NCI-H128 (cell line): ENCODE measurements at regions not wholly inside any gene's neighbourhood (a gene's known extent, or its start where the extent isn't known, plus 50 kb on each side); places are given as distances from the start of the nearest gene placed in this dataset.

ENCODE experiments used
- DNase-seq: peaks from one replicate; lab custom pipeline; 2025; ENCODE audit not compliant: unreplicated experiment; lab: John Stamatoyannopoulos, UW

- DNase-seq: no peak
Measured at GRCh38 chr13:67318398-67318797, 88.3 kb upstream of the PCDH9 start.

DNA sequence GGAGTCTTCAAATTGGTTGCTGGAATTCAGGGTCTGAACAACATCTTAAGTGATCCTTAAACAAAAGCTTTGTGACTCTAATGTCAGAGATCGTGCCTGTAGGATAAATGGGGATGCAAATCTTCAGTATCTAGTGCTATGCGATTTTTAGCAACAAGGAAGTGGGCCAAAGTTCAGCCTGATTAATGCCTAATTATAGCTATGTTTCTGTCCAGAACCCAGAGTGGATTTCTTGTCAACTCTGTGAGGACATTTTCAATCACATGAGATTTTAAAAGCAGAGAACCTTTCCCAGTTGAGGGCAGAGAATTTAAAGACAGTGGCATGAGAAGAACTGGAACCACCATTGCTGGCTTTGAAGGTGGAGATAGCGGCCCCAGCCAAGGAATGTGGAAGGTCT is 84.3 kb upstream of the PCDH9 start:
- no peak for DNase-seq

- no peak for DNase-seq
Measured at GRCh38 chr13:67308004-67308772, 78.1 kb upstream of the PCDH9 start.

DNA sequence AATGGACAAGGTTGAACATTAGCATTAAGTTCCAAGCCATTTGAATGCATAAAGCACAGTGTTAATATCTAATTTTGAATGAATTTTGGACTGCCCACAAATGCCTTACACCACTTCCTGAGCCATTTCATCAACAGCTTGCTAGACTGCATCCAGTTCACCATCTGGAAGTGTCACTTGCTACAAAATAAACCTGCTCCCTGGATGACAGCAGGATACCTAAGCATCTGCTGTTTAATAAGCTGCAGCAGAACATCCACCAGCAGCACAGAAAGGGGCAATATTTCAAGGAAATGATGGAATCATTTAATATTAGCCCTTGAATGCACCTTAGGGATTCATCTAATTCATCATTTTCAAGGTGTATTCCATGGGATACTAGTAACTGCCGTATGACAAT is 76.6 kb upstream of the PCDH9 start:
- DNase-seq: no peak

- no peak for DNase-seq
Measured at GRCh38 chr13:67303661-67304333, 73.7 kb upstream of the PCDH9 start.

DNA sequence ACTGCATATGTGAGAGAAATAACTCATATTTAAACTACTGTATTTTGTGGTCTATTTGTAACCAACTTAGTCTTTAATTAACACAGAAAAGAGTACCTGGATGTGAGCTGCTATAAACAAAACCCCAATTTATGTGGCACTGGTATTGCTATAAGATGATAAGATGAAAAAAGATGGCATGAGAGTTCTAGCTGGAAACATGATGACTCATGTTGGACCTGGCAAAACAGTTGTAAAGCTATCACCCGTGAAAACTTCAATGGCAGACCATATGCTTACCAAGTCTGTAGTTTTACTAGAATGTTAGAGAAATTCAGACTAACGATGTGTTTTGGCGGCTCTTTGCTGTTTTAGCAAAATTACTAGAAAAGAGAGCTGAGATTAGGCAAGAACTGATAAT is 69.6 kb upstream of the PCDH9 start:
- DNase-seq: no peak

DNA sequence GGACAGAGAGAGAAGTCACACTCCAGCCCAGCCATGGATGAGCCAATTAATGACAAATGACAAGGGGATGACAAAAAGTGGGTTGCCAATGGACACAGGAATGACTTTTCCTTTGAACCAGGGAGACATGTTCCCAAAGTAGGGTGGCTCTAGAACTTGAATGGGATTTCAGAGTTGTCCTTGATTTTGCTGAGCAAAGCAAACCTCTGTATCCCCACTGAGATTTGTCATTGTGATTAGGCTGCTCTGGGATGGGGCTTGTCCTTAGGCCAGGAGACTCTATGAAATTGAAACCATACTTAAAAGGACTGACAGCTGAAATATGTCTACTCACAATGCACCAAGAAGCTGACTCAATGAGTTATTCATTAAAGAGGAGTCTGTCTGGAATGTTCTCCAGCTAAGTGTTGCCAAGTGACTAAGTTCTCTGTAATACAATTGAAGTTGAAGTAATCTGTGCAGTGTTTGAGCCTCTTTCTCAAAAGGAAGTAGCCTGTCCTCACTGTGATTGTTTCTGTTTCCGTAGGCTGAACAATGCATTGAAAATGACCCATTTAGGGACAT is 69.0 kb upstream of the PCDH9 start:
- no peak for DNase-seq

DNA sequence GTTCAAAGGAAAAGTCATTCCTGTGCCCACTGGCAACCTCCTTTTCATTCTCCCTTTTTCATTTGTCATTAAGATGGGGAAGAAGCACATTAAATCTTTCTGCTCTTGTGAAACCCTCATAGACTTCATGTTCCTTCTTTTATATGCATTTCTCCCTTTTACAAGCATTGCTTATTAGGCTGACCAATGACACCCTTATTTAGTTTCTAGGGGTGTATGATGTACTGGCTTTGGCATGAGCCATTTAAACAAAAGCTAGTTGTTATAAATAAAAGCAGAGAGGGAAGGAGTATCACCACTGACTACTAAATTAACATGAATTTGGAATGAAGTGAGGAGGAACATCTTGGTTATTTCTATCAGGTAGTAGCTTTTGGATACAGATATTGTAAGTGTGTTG is 68.2 kb upstream of the PCDH9 start:
- no peak for DNase-seq

GRCh38 chr13:67296511-67296910 is 66.4 kb upstream of the PCDH9 start:
- no peak for DNase-seq

DNA sequence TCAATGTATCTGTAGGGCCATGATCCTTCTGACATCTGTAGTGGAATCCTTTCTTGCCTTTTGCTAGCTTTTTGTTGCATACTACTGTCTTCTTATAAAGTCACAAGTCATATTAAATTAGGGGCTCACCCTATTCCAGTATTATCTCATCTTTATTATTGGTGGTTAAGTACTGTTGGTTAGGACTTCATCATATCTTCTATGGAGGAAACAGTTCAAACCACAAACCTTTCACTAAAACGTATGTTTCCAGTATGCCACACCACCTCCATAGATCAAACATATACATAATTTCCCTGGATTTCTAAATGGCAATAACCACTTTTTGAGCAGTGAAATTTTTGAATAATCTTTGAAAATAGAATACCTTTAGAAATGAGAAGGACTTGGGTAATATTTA is 62.8 kb upstream of the PCDH9 start:
- no peak for DNase-seq

GRCh38 chr13:67285611-67286010 is 55.5 kb upstream of the PCDH9 start:
- DNase-seq: no peak

DNA sequence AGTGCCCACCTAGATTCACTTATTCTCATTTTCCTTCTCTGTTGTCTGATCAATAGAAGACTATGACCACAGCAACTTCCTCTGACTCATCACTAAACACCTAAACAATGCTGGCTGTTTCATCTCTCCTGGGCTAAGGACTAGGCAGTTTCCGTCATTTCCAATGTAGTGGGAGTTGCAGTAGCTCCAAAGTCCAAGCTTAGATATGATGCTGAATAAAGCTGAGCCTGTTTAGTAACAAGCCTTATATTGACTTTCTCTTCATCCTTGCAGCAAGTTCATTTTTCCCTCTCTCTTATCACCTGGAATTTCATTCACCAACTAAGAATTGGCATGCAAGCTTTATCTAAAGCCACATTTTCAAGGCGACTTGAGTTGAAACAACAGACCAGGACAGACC is 53.5 kb upstream of the PCDH9 start:
- DNase-seq: no peak

DNA sequence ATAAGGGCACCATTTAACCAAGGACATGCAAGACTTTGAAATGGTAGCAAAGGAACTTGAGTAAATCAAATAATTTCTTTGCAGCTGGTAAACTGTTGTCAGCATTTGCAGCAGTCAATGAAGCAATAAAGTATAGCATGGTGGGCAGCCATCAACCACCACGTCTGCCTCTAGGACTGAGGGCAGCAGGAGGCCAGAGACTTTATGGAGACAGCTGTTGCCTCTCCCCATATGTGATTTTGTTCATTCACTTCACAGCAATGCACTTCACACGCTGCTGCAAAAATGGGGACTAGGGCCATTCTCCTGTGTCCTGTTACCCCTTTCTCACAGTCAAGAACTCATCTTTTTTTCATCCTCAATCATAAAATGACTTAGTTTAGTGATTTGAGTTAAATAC is 51.3 kb upstream of the PCDH9 start:
- no peak for DNase-seq
